Left forelimb (tissue), 1 donor: ENCODE measurements at regions not wholly inside any gene's neighbourhood (a gene's known extent, or its start where the extent isn't known, plus 50 kb on each side); places are given as distances from the start of the nearest gene placed in this dataset.
"Not testable (repeated sequence)": the region's sequence is repeated elsewhere in the genome, so short reads cannot be mapped to it uniquely, and the experiment has no call there.

Experiments
- DNase-seq: peaks from one replicate; pipeline ENCODE4 v3.0.0-alpha.2; 2018; ENCODE audit warnings: low spot score

DNA sequence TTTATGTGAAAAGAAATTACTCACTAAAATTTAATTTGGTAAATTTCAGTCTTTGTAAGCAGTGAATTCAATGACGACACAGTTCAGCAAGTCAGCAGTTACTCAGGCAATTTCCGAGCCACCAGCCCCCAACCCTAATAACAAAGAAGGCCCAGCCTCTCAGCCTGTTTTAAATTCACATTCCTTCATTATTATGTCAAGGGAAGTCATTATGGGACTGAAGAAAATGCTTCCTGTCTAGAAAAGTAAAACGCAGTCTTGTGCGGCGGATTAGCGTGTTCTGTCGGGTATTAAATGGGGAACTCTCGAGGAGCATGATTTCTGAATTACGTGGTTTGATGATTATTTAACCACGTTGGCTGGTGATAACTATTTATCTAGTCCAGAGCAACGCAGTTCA is 177.6 kb downstream of the AIPL1 start:
- no peak for DNase-seq

DNA sequence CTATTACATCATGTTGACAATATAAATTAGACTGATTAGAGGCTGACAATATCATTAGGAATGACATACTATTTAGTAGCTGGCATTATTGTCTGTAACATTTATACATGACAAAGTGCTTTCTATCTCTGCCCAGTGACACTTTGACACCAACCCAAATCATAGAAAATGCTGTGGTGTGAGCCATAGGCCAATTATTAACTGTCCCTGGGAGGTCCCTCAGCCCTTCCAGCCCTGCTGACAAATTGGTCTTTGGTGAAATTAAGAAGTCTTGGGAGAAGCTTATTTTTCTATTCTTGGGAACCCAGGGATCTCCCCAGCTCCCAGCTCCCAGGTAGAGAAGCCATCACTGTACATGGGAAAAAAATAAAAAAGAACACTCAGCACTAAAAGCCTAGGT is 179.6 kb downstream of the AIPL1 start:
- no peak for DNase-seq

- DNase-seq, result no peak
Observed at GRCh38 chr17:6254036-6254435, 180.9 kb downstream of the AIPL1 start.

- DNase-seq, result not testable (repeated sequence)
Observed at GRCh38 chr17:6251640-6252039, 181.5 kb downstream of the WSCD1 start.

DNA sequence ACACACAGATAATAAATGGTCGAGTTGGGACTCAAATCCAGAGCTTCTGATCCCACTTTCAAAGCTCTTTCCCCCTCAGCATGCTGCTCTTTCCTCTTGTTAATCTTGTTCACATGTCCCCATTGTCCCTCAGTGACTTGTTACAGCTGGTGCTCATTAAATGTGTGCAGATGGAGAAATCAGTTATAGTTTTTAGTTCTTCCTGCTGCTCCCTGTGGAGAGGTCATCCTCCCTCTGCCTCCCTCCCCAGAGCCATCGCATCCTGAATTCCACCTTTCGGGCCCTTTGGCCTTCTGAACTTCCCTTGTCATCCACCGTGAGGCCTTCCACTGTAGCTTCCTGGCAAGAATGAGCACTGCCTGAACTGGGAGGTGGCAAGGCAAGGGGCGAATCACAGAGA is 179.6 kb downstream of the WSCD1 start:
- no peak for DNase-seq

DNA sequence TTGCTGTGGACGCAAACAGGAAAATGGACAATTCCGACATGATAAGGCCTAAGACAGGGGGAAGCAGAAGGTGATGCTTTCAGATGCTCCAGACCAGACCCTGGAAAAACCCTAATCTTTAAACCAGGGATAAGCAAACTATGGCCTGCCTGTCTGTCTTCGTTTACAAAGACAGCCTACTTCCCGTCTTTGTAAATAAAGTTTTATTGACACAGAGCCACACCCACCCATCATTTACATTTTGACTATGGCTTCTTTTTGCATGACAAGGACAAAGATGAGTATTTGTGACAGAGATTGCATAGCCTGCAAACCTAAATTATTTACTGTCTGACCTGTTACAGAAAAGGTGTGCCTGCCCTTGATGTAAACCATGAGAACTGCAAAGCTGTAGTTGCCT is 177.9 kb downstream of the WSCD1 start:
- no peak for DNase-seq

- no peak for DNase-seq
Observed at GRCh38 chr17:6245301-6246177, 175.4 kb downstream of the WSCD1 start.

DNA sequence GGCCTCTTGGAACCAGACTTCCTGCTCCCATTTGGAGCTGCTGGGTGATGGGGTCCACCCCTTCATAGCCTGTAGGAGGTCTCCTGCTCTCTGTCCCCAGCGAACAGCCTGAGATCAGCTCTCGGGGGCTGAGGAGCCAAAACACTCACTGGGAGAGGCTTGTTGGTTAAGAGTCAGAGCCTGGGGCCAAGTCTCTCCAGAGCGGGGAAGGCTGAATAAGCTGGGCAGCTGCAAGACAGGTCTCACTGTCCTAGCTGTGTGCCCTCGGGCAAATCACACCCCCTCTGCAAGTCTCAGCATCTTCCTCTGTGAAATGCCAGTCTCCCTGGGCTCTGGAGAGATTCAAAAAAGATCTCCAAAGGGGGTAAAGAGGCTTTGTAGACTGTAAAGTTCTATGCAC is 174.6 kb downstream of the WSCD1 start:
- no peak for DNase-seq

DNA sequence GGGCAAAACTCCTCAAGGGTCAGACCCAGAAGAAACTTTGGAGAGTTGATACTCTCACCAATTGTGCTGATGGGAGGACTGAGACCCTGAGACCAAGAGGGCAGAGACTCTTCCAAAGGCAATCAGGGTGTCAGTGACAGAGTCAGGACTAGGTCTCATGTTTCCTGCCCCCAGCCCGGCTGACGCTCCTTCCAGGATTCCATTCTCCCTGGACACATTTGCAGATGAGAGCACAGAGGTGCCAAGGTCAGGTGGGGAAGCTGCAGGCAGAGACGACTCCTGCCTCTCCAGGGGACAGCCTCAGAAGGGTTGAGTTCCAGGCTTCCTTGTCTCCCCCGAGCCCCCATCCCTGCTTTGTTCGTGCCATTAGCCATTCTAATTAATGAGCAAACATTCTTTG is 174.1 kb downstream of the WSCD1 start:
- no peak for DNase-seq

DNA sequence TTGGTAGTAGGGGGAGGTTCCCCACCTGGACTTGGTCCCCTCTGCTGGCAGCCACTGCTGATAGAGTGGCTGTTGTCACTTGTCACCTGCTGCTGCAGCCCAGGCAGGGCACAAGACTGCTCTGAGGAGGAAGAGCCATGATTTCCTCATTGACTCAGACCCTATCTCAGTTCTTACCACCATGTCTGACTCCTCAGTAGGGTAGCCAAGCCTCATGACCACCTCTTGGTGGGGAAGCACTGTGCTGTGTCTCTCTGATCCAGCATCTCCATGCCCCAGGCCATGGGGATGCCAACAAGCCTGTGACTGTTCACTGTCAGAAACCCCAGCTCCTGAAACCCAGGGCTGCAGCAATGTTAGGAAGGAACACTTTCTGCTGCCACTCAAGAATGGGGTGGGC is 173.0 kb downstream of the WSCD1 start:
- DNase-seq, result no peak

DNA sequence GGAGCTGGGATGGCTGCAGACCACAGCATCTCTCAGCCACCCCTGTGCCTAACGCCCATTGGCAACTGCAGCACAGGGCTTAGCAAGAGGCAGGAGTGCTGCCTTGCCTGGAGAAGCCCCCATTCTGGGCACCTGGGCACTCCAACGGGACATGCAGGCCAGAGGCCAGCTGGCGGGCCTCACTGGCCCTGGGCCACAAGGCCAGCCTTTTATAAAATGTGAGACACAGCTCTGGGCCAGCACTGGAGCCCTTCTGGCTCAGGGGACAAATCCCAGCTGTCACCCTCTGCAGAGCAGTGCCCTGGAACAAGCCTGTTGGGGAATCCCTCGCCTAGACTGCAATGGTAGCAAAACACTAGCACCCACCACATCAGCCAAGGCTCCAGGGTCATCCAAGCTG is 171.8 kb downstream of the WSCD1 start:
- no peak for DNase-seq

- DNase-seq, result no peak
Observed at GRCh38 chr17:6241381-6241780, 171.2 kb downstream of the WSCD1 start.

DNA sequence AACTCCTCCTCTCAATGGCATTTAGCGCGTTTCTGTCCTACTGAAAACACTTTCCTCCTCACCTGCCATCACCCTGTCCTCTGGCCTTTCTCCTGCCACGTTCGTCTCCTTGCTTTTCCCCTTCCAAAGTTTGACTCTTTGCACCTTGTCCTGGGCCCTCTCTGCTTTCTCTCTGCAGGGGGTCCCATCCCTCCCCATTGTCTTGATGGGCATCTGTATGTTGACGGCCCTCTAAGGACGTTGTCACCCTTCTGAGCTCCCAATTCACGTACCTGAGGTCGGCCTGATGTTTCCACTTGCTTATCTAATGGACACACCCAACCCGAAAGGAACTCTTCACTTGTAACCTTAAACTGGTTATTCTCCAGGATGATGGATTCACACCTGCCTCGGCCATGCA is 170.4 kb downstream of the WSCD1 start:
- DNase-seq, result no peak

DNA sequence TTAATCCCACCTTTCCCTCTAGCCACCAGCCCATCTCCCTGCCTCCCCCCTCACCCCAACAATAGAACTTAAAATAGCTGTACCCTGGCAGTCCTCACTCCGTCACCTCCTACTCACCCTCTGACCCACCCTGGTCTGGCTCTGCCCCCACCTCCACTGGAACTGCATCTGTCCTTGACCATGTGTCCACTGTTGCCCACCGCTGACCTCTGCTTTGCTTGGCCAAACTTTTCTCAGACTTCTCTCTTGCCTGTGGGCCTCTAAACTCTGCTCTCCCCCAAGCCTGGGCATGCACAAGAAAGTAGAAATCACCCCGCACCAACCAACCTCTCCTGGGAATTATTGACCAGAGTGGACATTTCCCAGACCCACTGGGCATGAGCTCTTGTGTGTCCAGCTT is 169.8 kb downstream of the WSCD1 start:
- no peak for DNase-seq

DNA sequence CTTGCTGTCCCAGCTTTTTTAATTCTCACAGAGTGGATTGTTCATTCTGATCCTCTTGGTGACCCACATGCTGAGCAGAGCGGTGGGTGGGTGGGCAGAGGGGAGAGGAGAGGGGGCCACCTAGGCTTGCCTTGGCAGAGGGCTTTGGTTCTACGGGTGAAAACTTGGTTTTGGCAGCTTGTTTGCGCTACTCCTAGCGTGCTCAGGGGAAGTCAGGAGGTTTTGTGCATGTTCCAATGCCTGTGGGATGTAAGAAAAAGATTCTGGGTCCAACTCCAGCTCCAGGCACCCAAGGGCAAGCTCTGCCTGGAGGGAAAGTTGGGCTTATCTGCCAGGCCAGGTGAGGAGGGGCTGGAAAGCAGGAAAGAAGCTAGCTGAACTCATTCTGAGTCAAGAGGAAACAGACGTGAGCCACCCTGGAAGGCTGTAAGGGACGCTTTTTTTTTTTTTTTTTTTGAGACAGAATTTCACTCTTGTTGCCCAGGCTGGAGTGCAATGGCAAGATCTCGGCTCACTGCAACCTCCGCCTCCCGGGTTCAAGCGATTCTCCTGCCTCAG is 169.1 kb downstream of the WSCD1 start:
- DNase-seq, result no peak

DNA sequence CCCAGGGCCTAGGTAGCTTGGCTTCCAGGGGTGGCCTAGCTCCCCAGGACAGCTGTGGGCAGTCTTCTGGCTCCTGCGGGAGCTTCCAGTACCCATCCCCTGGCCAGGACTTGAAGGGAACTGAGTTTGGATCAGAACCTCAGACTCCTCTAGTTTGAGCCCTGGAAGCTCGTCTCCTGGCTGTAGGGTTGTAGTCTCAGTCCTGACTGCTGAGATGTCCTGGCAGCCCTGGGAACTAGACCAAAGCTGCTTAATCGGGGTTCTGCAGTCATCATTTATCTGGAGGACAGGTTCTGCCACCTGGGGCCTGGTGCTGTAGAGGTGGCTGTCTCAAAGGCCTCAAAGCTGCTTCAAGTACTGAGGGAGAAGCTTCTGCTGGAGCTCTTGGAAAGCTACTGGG is 163.7 kb downstream of the WSCD1 start:
- no peak for DNase-seq

- DNase-seq, result no peak
Observed at GRCh38 chr17:6233339-6233738, 163.2 kb downstream of the WSCD1 start.

GRCh38 chr17:6232732-6233101 is 162.5 kb downstream of the WSCD1 start:
- no peak for DNase-seq

- no peak for DNase-seq
Observed at GRCh38 chr17:6231886-6232731, 161.9 kb downstream of the WSCD1 start.

GRCh38 chr17:6231465-6231864 is 161.3 kb downstream of the WSCD1 start:
- no peak for DNase-seq

GRCh38 chr17:6218333-6218732 is 148.2 kb downstream of the WSCD1 start:
- no peak for DNase-seq

DNA sequence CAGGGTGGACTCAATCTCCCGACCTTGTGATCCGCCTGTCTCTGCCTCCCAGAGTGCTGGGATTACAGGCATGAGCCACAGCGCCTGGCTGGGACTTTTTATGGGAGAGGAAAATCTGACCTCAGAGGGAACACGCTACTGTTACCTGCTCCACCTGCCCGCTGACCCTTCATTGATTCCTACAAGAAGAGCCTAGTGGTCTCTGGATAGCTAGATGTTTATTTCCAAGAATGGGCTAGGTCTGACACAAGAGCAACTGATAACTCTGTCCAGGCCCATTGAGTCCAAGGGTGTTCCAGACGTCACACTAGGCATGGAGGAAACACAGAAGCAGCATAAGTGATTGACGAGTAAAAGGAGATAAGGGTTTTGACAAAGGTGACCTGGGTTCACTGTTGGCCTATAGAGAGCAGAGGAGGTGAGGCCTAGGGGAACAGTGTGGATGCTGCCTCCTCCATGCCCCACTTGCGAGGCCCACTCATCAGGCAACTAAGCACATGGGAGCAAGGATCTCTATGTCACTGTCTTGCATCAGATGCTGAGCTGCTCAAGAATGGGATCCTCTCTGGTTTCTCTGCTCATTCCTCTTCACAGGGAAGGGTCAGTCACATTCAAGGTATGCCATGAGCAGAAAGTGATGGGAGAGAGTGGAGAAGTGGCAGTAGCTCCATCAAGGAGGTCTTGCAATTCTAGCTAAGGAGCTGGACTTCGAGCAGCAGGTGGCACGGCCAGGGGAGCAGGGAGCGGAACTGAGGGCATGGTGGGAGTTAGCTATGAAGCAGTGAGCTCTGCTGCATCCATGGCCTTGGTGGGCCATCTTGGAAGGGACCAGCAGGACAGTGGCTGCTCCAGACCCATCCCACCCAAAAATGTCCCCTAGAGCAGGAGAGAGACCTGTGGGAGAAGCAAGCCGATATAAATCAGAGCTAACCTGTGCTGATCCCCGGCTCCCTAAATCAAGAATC is 145.2 kb downstream of the WSCD1 start:
- DNase-seq, result no peak
